Spinal cord (tissue), 9 donors: ENCODE measurements at regions not wholly inside any gene's neighbourhood (a gene's known extent, or its start where the extent isn't known, plus 50 kb on each side); places are given as distances from the start of the nearest gene placed in this dataset.

Experiments
- DNase-seq, 6 donors: peaks; one replicate each; pipeline versions ENCODE4 v3.0.0 to v3.0.0-alpha.2; 2013 to 2015; ENCODE audit warnings: low spot score in 6 of 6, low read depth in 4 of 6
- H3K27ac ChIP-seq: one replicate; pipeline ENCODE4 v1.5.1; 2013; ENCODE audit warnings: low read depth, low read length, control low read depth
- H3K27me3 ChIP-seq: one replicate; pipeline ENCODE4 v1.6.1; 2013; ENCODE audit warnings: low read length; ENCODE audit not compliant: control insufficient read depth, insufficient read depth
- H3K36me3 ChIP-seq: one replicate; pipeline ENCODE4 v1.6.1; 2013; ENCODE audit warnings: low read length; ENCODE audit not compliant: control insufficient read depth, insufficient read depth
- H3K4me1 ChIP-seq: one replicate; pipeline ENCODE4 v1.6.1; 2013; ENCODE audit warnings: low read length; ENCODE audit not compliant: control insufficient read depth, insufficient read depth
- H3K4me3 ChIP-seq: one replicate; pipeline ENCODE4 v1.5.1; 2013; ENCODE audit warnings: low read depth, low read length, control low read depth
- H3K9me3 ChIP-seq: one replicate; pipeline ENCODE4 v1.6.1; 2013; ENCODE audit warnings: low read length; ENCODE audit not compliant: control insufficient read depth, insufficient read depth
- WGBS: methylation state at CpG from one replicate; pipeline ENCODE4 v1.1.5; 2013; ENCODE audit warnings: missing lambda C conversion rate; ENCODE audit not compliant: insufficient coverage; 5-methylcytosine and 5-hydroxymethylcytosine counted together
- donor health status: healthy.

- Histone ChIP-seq H3K4me1 (no peaks in the 10 kb centered on the region), H3K9me3 (no peaks in the 10 kb centered on the region), H3K27me3 (no peaks in the 10 kb centered on the region), H3K4me3 (no peak overlapping the region), H3K36me3 (no peaks in the 10 kb centered on the region), H3K27ac (no peak overlapping the region)
- no peak for DNase-seq
- WGBS = no CpG with 5 or more reads among the region's 3 CpGs
Observed at GRCh38 chr6:135578976-135579375, 81.4 kb upstream of the AHI1 start.

- Histone ChIP-seq H3K36me3 (no peaks in the 10 kb centered on the region), H3K27me3 (no peaks in the 10 kb centered on the region), H3K9me3 (no peaks in the 10 kb centered on the region), H3K27ac (no peak overlapping the region), H3K4me3 (no peak overlapping the region), H3K4me1 (no peaks in the 10 kb centered on the region)
- WGBS = 100% methylated on average over 1 of the region's 3 CpGs
- no peak for DNase-seq
Observed at GRCh38 chr6:135581211-135581610, 83.7 kb upstream of the AHI1 start.

GRCh38 chr6:135583256-135583761 lies 85.8 kb upstream of the AHI1 start:
- Histone ChIP-seq H3K36me3 (no peaks in the 10 kb centered on the region), H3K4me3 (no peak overlapping the region), H3K9me3 (no peaks in the 10 kb centered on the region), H3K27ac (no peak overlapping the region), H3K4me1 (no peaks in the 10 kb centered on the region), H3K27me3 (no peaks in the 10 kb centered on the region)
- no peak for DNase-seq
- 33% methylated on average over 1 of the region's 1 CpG for WGBS

GRCh38 chr6:135586388-135586787 lies 88.8 kb upstream of the AHI1 start:
- WGBS = 91% methylated on average over 1 of the region's 2 CpGs
- Histone ChIP-seq H3K27ac (no peak overlapping the region), H3K36me3 (no peaks in the 10 kb centered on the region), H3K9me3 (no peaks in the 10 kb centered on the region), H3K27me3 (no peaks in the 10 kb centered on the region), H3K4me3 (no peak overlapping the region), H3K4me1 (no peaks in the 10 kb centered on the region)
- no peak for DNase-seq

- Histone ChIP-seq H3K9me3 (no peaks in the 10 kb centered on the region), H3K27ac (no peak overlapping the region), H3K4me3 (no peak overlapping the region), H3K36me3 (no peaks in the 10 kb centered on the region), H3K4me1 (no peaks in the 10 kb centered on the region), H3K27me3 (no peaks in the 10 kb centered on the region)
- no peak for DNase-seq
- 67% methylated on average over 1 of the region's 4 CpGs for WGBS
Observed at GRCh38 chr6:135586844-135587243, 89.3 kb upstream of the AHI1 start.

- no CpG with 5 or more reads among the region's 1 CpG for WGBS
- Histone ChIP-seq H3K4me3 (no peak overlapping the region), H3K27me3 (no peaks in the 10 kb centered on the region), H3K9me3 (no peaks in the 10 kb centered on the region), H3K4me1 (no peaks in the 10 kb centered on the region), H3K27ac (no peak overlapping the region), H3K36me3 (no peaks in the 10 kb centered on the region)
- DNase-seq = no peak
Observed at GRCh38 chr6:135592276-135592675, 94.7 kb upstream of the AHI1 start.

GRCh38 chr6:135594000-135594399 lies 96.5 kb upstream of the AHI1 start:
- Histone ChIP-seq H3K4me3 (no peak overlapping the region), H3K27me3 (no peaks in the 10 kb centered on the region), H3K27ac (no peak overlapping the region), H3K9me3 (no peaks in the 10 kb centered on the region), H3K4me1 (no peaks in the 10 kb centered on the region), H3K36me3 (no peaks in the 10 kb centered on the region)
- WGBS = no CpG with 5 or more reads among the region's 1 CpG
- no peak for DNase-seq

GRCh38 chr6:135600086-135600702 lies 102.7 kb upstream of the AHI1 start:
- 68% methylated on average over 3 of the region's 5 CpGs for WGBS

GRCh38 chr6:135600931-135601330 lies 103.4 kb upstream of the AHI1 start:
- 75% methylated on average over 1 of the region's 4 CpGs for WGBS
- Histone ChIP-seq H3K4me1 (peaks cover 2% of the 10 kb centered on the region), H3K36me3 (no peaks in the 10 kb centered on the region), H3K4me3 (no peak overlapping the region), H3K27ac (no peak overlapping the region), H3K27me3 (no peaks in the 10 kb centered on the region), H3K9me3 (no peaks in the 10 kb centered on the region)
- no peak for DNase-seq

More at GRCh38 chr6:135600086-135600702, 102.7 kb upstream of the AHI1 start:
- no peak for DNase-seq
- H3K4me3 ChIP-seq = no peak overlapping the region
- no peak overlapping the region for H3K27ac ChIP-seq
- no peaks in the 10 kb centered on the region for H3K9me3 ChIP-seq
- H3K27me3 ChIP-seq = no peaks in the 10 kb centered on the region
- peaks cover 2% of the 10 kb centered on the region for H3K4me1 ChIP-seq
- no peaks in the 10 kb centered on the region for H3K36me3 ChIP-seq

- H3K27ac ChIP-seq = no peak overlapping the region
- DNase-seq = no peak
- H3K36me3 ChIP-seq = no peaks in the 10 kb centered on the region
- no peak overlapping the region for H3K4me3 ChIP-seq
- peaks cover 2% of the 10 kb centered on the region for H3K4me1 ChIP-seq
- no peaks in the 10 kb centered on the region for H3K9me3 ChIP-seq
- no peaks in the 10 kb centered on the region for H3K27me3 ChIP-seq
Observed at GRCh38 chr6:135601857-135602256, 104.3 kb upstream of the AHI1 start.
